Mesenchymal stem cell (in vitro differentiated cells and primary cell): ENCODE measurements at regions not wholly inside any gene's neighbourhood (a gene's known extent, or its start where the extent isn't known, plus 50 kb on each side); places are given as distances from the start of the nearest gene placed in this dataset.

ENCODE experiments used
- DNase-seq: peaks from one replicate; pipeline ENCODE4 v3.0.0-alpha.2; 2013
- H2AFZ ChIP-seq: one replicate; pipeline ENCODE4 v1.6.1; 2013; ENCODE audit warnings: low read depth, mild to moderate bottlenecking, control low read depth, inconsistent platforms, low read length, moderate library complexity
- H2AK5ac ChIP-seq: 2 replicates; pipeline ENCODE4 v1.6.1; 2013; ENCODE audit warnings: low read length, moderate library complexity, mild to moderate bottlenecking, inconsistent platforms; ENCODE audit not compliant: severe bottlenecking
- H2BK120ac ChIP-seq: one replicate; pipeline ENCODE4 v1.6.1; 2013; ENCODE audit warnings: low read depth, mild to moderate bottlenecking, inconsistent platforms, low read length, moderate library complexity
- H2BK12ac ChIP-seq, 2 experiments: one replicate each; pipeline ENCODE4 v1.6.1; 2013; ENCODE audit warnings: inconsistent platforms in 2 of 2, low read length in 2 of 2, mild to moderate bottlenecking in 2 of 2, moderate library complexity in 2 of 2, control low read depth in 1 of 2
- H2BK15ac ChIP-seq: one replicate; pipeline ENCODE4 v1.6.1; 2013; ENCODE audit warnings: mild to moderate bottlenecking, low read depth, inconsistent platforms; ENCODE audit not compliant: poor library complexity, severe bottlenecking
- H2BK5ac ChIP-seq: 2 replicates; pipeline ENCODE4 v1.6.1; 2013; ENCODE audit warnings: low read depth, mild to moderate bottlenecking, low read length, control low read depth, inconsistent platforms; ENCODE audit not compliant: poor library complexity, severe bottlenecking
- H3K14ac ChIP-seq, 2 experiments: one replicate each; pipeline ENCODE4 v1.6.1; 2013; ENCODE audit warnings: inconsistent platforms in 2 of 2, low read length in 2 of 2, control low read depth in 1 of 2, mild to moderate bottlenecking in 1 of 2, moderate library complexity in 1 of 2
- H3K18ac ChIP-seq, 2 experiments: one replicate each; pipeline ENCODE4 v1.6.1; 2013; ENCODE audit warnings: inconsistent platforms in 2 of 2, low read length in 2 of 2, control low read depth in 1 of 2, low read depth in 1 of 2, mild to moderate bottlenecking in 1 of 2
- H3K23ac ChIP-seq, 2 experiments: one replicate each; pipeline ENCODE4 v1.6.1; 2013; ENCODE audit warnings: inconsistent platforms in 2 of 2, low read length in 2 of 2, mild to moderate bottlenecking in 2 of 2, moderate library complexity in 2 of 2, control low read depth in 1 of 2
- H3K27ac ChIP-seq: 2 replicates; pipeline ENCODE4 v1.5.1; 2013; ENCODE audit warnings: mild to moderate bottlenecking, moderate library complexity, low read length, control low read depth, inconsistent platforms; ENCODE audit not compliant: poor library complexity, severe bottlenecking
- H3K27me3 ChIP-seq, 2 experiments: 2 replicates each; pipeline versions ENCODE4 v1.6.1 to v1.7.0; 2013; ENCODE audit warnings: low read length in 2 of 2, mild to moderate bottlenecking in 2 of 2, moderate library complexity in 2 of 2, control low read depth in 1 of 2, inconsistent platforms in 1 of 2; ENCODE audit not compliant: control insufficient read depth in 1 of 2, insufficient read depth in 1 of 2
- H3K36me3 ChIP-seq, 2 experiments: 2 replicates each; pipeline versions ENCODE4 v1.6.1 to v1.7.0; 2013; ENCODE audit warnings: low read length in 2 of 2, control low read depth in 1 of 2, inconsistent platforms in 1 of 2, low read depth in 1 of 2, mild to moderate bottlenecking in 1 of 2; ENCODE audit not compliant: insufficient read depth in 2 of 2, control insufficient read depth in 1 of 2
- H3K4ac ChIP-seq, 2 experiments: one replicate each; pipeline ENCODE4 v1.6.1; 2013; ENCODE audit warnings: inconsistent platforms in 2 of 2, low read length in 2 of 2, mild to moderate bottlenecking in 2 of 2, moderate library complexity in 2 of 2, control low read depth in 1 of 2, low read depth in 1 of 2
- H3K4me1 ChIP-seq: 2 replicates; pipeline ENCODE4 v1.6.1; 2013; ENCODE audit warnings: low read depth, low read length, control low read depth; ENCODE audit not compliant: control insufficient read depth, insufficient read depth
- H3K4me2 ChIP-seq: 2 replicates; pipeline ENCODE4 v1.6.1; 2013; ENCODE audit warnings: low read length, mild to moderate bottlenecking, inconsistent platforms; ENCODE audit not compliant: poor library complexity, severe bottlenecking
- H3K4me3 ChIP-seq, 2 experiments: 2 replicates each; pipeline versions ENCODE4 v1.5.1 to v1.7.0; 2013; ENCODE audit warnings: low read length in 2 of 2, mild to moderate bottlenecking in 2 of 2, control low read depth in 1 of 2, low read depth in 1 of 2; ENCODE audit not compliant: insufficient read depth in 1 of 2
- H3K79me1 ChIP-seq: replicated peaks from 2 replicates; pipeline ENCODE4 v1.6.1; 2013; ENCODE audit warnings: mild to moderate bottlenecking, control low read depth, low read length, inconsistent platforms; ENCODE audit not compliant: poor library complexity, severe bottlenecking
- H3K9ac ChIP-seq: 2 replicates; pipeline ENCODE4 v1.7.0; 2013; ENCODE audit warnings: mild to moderate bottlenecking, low read length, moderate library complexity
- H3K9me3 ChIP-seq: 2 replicates; pipeline ENCODE4 v1.7.0; 2013; ENCODE audit warnings: mild to moderate bottlenecking, low read length; ENCODE audit not compliant: control insufficient read depth
- H4K8ac ChIP-seq: one replicate; pipeline ENCODE4 v1.6.1; 2013; ENCODE audit warnings: inconsistent platforms, mild to moderate bottlenecking, low read length, moderate library complexity
- H4K91ac ChIP-seq: one replicate; pipeline ENCODE4 v1.6.1; 2013; ENCODE audit warnings: mild to moderate bottlenecking, low read length, inconsistent platforms
- WGBS: methylation state at CpG from one replicate; pipeline ENCODE4 v1.1.7; 2013; ENCODE audit warnings: mixed read lengths; 5-methylcytosine and 5-hydroxymethylcytosine counted together

GRCh38 chr2:12948961-12949353 is 232.2 kb downstream of the TRIB2 start:
- no peak overlapping the region for H2BK5ac ChIP-seq
- H3K79me1 ChIP-seq: no peaks in the 10 kb centered on the region
- no peak overlapping the region for H3K14ac ChIP-seq
- H2AK5ac ChIP-seq: no peak overlapping the region
- no peaks in the 10 kb centered on the region for H3K9me3 ChIP-seq
- no peak overlapping the region for H3K27ac ChIP-seq
- H4K91ac ChIP-seq: no peak overlapping the region
- no peak overlapping the region for H3K23ac ChIP-seq
- no peak overlapping the region for H2AFZ ChIP-seq
- H2BK15ac ChIP-seq: no peak overlapping the region
- no peak overlapping the region for H2BK120ac ChIP-seq
- H4K8ac ChIP-seq: peak overlapping the region; percentile 45
- no peak overlapping the region for H3K9ac ChIP-seq
- 91% methylated on average over 2 of the region's 2 CpGs for WGBS
- no peak overlapping the region for H3K18ac ChIP-seq
- H3K4me1 ChIP-seq: peaks cover 1% of the 10 kb centered on the region
- H3K27me3 ChIP-seq: no peaks in the 10 kb centered on the region
- H3K36me3 ChIP-seq: no peaks in the 10 kb centered on the region
- H3K4me3 ChIP-seq: no peak overlapping the region
- peak overlapping the region in 1 of 2 experiments; percentile 68 for H2BK12ac ChIP-seq
- no peak overlapping the region for H3K4ac ChIP-seq
- no peak overlapping the region for H3K4me2 ChIP-seq
- DNase-seq: no peak

DNA sequence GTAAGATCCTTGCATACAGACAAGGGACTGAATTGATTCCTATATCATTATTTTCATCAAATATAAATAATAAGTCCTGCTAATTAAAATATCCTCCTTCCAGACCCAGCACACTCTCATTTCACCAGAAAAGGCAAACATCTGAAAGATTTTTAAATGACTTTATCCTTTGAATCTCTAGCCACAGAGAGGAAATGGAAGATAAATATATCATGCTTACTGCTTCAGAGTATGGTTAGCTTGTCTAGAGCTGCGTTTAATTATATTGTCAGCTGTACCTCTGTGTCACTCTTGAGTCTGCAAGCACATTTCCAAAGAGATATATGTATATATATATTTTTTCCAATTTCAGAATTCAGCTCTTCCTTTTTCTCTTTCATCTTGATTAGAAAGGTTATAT is 232.7 kb downstream of the TRIB2 start:
- Histone ChIP-seq H3K4me3 (no peak overlapping the region), H3K27me3 (no peaks in the 10 kb centered on the region), H3K4ac (no peak overlapping the region), H2AFZ (no peak overlapping the region), H2BK12ac (no peak overlapping the region), H2BK5ac (no peak overlapping the region), H2BK120ac (no peak overlapping the region), H3K9ac (no peak overlapping the region), H3K27ac (no peak overlapping the region), H3K23ac (no peak overlapping the region), H3K36me3 (no peaks in the 10 kb centered on the region), H2BK15ac (no peak overlapping the region), H3K4me1 (peaks cover 1% of the 10 kb centered on the region), H3K79me1 (no peaks in the 10 kb centered on the region), H3K9me3 (no peaks in the 10 kb centered on the region), H3K4me2 (no peak overlapping the region), H3K14ac (no peak overlapping the region), H4K8ac (no peak overlapping the region), H2AK5ac (no peak overlapping the region), H4K91ac (no peak overlapping the region), H3K18ac (no peak overlapping the region)
- WGBS: no CpG with 5 or more reads among the region's 1 CpG
- DNase-seq: no peak

- H3K4ac ChIP-seq: no peak overlapping the region
- no peak overlapping the region for H4K8ac ChIP-seq
- no peak for DNase-seq
- H3K36me3 ChIP-seq: no peaks in the 10 kb centered on the region
- no peaks in the 10 kb centered on the region for H3K9me3 ChIP-seq
- no peak overlapping the region for H4K91ac ChIP-seq
- H2BK120ac ChIP-seq: no peak overlapping the region
- H3K27me3 ChIP-seq: no peaks in the 10 kb centered on the region
- H2BK12ac ChIP-seq: no peak overlapping the region
- 96% methylated on average over 3 of the region's 3 CpGs for WGBS
- H3K79me1 ChIP-seq: no peaks in the 10 kb centered on the region
- H2AK5ac ChIP-seq: no peak overlapping the region
- no peak overlapping the region for H3K14ac ChIP-seq
- H3K4me3 ChIP-seq: no peak overlapping the region
- H3K18ac ChIP-seq: no peak overlapping the region
- no peak overlapping the region for H3K4me2 ChIP-seq
- no peak overlapping the region for H2BK5ac ChIP-seq
- H3K9ac ChIP-seq: no peak overlapping the region
- H3K27ac ChIP-seq: no peak overlapping the region
- H3K4me1 ChIP-seq: peaks cover 1% of the 10 kb centered on the region
- no peak overlapping the region for H2AFZ ChIP-seq
- H2BK15ac ChIP-seq: no peak overlapping the region
- H3K23ac ChIP-seq: no peak overlapping the region
Measured at GRCh38 chr2:12950174-12950573, 233.4 kb downstream of the TRIB2 start.

GRCh38 chr2:12950957-12951656 is 234.4 kb downstream of the TRIB2 start:
- no peak overlapping the region for H3K4me2 ChIP-seq
- no peak overlapping the region for H2AK5ac ChIP-seq
- H2BK15ac ChIP-seq: no peak overlapping the region
- no peaks in the 10 kb centered on the region for H3K79me1 ChIP-seq
- H2AFZ ChIP-seq: no peak overlapping the region
- H3K9ac ChIP-seq: no peak overlapping the region
- peak overlapping the region; percentile 58 to 82 for H3K18ac ChIP-seq
- no peak overlapping the region for H2BK5ac ChIP-seq
- peak; percentile 62 for DNase-seq
- 15% methylated on average over 7 of the region's 8 CpGs for WGBS
- H2BK120ac ChIP-seq: no peak overlapping the region
- H4K8ac ChIP-seq: no peak overlapping the region
- H3K4me3 ChIP-seq: no peak overlapping the region
- H3K36me3 ChIP-seq: no peaks in the 10 kb centered on the region
- no peak overlapping the region for H3K23ac ChIP-seq
- peaks cover 1% of the 10 kb centered on the region for H3K4me1 ChIP-seq
- H3K4ac ChIP-seq: peak overlapping the region in 1 of 2 experiments; percentile 82
- no peak overlapping the region for H4K91ac ChIP-seq
- no peaks in the 10 kb centered on the region for H3K27me3 ChIP-seq
- no peak overlapping the region for H3K27ac ChIP-seq
- no peaks in the 10 kb centered on the region for H3K9me3 ChIP-seq
- H2BK12ac ChIP-seq: peak overlapping the region in 1 of 2 experiments; percentile 71
- H3K14ac ChIP-seq: no peak overlapping the region
